Right renal cortex interstitium (tissue), 3 donors: ENCODE measurements at regions not wholly inside any gene's neighbourhood (a gene's known extent, or its start where the extent isn't known, plus 50 kb on each side); places are given as distances from the start of the nearest gene placed in this dataset.

Experiments used
- DNase-seq, 3 donors: peaks; one replicate each; pipeline ENCODE4 v3.0.0-alpha.2; 2013; ENCODE audit warnings: low read depth in 3 of 3, low spot score in 2 of 3

DNA sequence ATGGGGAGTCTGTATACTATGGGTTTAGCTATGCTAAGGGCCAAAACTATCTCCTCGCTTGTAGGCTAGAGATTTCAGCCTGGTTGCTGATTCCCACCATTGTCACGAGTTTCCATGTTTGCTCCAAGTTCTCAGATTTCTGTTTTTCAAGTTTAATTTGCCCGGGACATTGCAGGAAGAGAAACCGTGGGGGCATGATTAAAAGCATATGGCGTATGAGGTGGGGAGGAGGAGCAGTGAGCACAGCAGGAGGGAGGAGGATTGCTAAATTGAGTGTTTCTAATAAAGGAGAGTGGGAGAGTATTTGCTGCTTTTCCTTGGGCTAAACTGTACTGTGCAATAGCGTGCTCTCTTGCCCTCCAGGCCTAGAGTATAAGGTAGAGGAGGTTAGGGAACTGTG lies 558.4 kb downstream of the METTL15 start:
- no peak for DNase-seq

DNA sequence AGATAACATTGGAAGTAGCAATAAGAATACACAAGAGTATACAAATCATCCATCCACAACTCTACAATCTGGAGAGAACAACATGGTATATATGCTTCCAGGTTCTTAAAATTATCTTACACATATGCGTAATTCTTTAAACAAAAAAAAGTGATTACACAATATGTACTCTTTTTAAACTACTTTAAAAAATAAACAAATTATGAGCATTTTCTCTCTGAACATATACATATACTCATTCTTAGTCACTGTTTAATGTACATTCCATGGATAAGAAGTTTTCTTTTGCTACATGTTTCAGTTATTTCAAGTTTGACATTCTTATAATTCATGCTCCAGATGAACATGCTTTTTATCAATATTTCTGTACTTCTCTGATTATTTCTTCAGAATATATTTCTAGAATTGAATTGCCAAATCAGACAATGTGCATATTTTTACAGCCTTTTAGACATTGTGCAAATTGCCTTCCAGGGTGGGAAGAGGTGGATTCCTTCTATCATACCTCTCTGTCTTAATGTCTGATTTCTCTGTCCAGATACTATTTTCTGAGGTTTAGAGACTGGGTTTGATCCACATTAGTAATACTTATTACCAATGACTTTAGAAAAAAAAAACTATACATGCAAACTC lies 551.6 kb downstream of the METTL15 start:
- no peak for DNase-seq

GRCh38 chr11:28657378-28658030 lies 549.3 kb downstream of the METTL15 start:
- DNase-seq, result no peak

DNA sequence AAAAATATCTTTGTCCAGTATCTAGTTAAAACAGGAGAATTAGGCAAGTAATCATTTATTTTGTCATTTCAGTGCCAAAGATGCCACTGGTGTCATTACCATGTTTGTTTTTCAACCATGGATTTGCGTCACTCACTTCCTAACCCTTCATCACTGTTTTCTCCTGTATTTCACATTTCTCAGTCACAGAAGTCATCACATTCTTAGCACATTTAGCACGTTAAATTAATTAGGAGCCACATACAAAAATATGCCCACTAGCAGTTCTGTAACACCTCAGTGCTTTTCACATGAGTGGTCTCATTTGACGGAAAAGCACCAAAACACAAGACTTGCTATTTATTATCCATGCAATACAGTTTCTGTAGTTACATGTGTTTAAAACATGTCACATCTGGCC lies 546.0 kb downstream of the METTL15 start:
- DNase-seq, result no peak

GRCh38 chr11:28649922-28650321 lies 541.7 kb downstream of the METTL15 start:
- DNase-seq, result no peak

DNA sequence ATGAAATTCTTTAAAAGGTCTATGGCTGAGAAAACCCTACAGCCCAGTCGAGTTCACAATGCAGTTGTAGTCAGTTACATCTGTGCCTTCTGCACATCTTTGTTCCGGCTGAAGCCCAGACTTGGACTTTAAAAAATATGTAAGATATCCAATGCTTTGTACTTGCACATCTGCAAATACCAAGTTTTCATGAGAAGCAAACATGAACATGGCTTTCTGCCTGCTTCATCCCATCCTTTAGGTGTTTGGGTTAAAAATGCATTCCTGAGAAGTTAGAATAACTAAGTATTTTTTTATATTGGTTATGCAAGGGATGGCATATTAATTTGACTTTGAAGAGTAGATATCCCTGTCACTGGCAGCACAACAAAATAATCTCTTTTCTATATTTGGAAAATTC lies 528.4 kb downstream of the METTL15 start:
- DNase-seq, result no peak

- DNase-seq, result no peak
Observed at GRCh38 chr11:28636033-28636432, 527.8 kb downstream of the METTL15 start.

- no peak for DNase-seq
Observed at GRCh38 chr11:28632338-28632737, 524.1 kb downstream of the METTL15 start.

DNA sequence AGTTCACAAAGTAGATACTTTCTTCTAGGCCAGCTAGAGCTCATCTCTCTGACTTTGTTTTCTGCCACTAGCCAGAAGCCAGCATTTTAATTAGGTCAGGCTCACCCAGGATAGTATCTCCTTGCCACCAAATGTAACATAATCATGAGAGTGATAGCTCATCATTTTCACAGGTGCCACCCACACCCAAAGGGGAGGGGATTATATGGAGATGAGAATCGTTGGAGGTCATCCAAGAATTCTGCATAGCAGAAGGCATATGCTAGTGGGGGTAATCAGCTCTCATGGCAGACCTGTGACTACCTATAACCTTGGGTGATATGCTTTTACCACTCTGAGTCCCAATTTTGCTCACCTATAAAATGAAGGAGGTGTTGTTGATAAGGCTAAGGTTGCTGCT lies 523.0 kb downstream of the METTL15 start:
- no peak for DNase-seq

DNA sequence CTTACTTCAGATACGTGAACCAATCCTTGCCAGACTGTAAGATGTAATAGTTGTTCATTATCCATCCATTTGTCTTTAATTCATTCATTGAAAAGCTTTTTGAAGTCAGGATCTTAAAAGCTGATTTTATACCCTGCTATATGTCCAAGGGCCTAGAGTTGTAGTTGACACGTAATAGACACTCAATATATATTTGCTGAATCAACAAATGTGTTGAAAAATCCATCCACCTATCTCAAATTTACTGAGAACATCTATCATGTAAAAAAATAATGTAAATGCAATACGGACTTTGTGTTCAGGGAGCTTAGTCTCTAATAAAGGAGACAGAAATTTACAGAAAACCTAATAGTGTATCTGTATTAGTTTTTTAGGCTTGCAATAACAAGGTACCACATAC lies 521.0 kb downstream of the METTL15 start:
- no peak for DNase-seq

DNA sequence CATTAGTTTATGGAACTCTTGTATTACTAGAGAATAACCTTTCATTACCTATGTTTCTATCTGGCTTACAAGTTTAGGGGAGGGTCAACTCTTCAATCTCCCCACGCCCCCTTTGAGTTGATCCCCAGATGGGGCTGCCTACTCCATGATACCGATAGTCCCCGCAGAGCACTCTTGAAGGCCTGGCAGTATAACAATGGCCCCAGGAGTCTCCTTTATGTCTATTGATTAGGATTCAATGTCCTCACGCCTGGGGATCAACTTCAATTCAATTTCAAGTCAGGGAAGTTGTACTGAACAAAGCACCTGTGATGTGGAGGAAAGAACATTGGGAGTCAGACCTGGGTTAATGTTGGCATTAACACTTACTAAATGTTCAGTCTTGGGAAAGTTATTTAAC lies 520.2 kb downstream of the METTL15 start:
- DNase-seq, result no peak

GRCh38 chr11:28627690-28628255 lies 519.6 kb downstream of the METTL15 start:
- no peak for DNase-seq

- no peak for DNase-seq
Observed at GRCh38 chr11:28625532-28625931, 517.3 kb downstream of the METTL15 start.

DNA sequence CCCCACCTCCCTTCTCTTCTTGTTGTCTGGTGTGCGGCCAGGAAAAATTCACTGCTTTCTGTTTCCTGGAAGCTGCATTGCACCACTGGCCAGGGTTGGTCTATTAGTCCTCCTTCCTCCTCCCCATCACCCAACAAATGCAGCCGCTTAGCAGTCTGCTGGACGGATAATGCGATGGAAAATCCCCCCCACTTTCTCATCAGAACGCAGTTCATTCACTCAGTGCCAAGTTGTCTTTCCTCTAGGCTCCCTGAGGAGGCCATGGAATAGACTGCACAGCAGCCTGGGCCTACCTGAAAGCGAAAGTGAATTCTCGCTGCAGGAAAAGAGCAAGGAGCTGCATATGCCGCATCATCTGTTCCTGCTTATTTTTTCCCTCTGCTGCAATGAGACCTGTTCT lies 513.6 kb downstream of the METTL15 start:
- no peak for DNase-seq

- no peak for DNase-seq
Observed at GRCh38 chr11:28619846-28620540, 511.8 kb downstream of the METTL15 start.

GRCh38 chr11:28618416-28618815 lies 510.2 kb downstream of the METTL15 start:
- DNase-seq, result no peak

DNA sequence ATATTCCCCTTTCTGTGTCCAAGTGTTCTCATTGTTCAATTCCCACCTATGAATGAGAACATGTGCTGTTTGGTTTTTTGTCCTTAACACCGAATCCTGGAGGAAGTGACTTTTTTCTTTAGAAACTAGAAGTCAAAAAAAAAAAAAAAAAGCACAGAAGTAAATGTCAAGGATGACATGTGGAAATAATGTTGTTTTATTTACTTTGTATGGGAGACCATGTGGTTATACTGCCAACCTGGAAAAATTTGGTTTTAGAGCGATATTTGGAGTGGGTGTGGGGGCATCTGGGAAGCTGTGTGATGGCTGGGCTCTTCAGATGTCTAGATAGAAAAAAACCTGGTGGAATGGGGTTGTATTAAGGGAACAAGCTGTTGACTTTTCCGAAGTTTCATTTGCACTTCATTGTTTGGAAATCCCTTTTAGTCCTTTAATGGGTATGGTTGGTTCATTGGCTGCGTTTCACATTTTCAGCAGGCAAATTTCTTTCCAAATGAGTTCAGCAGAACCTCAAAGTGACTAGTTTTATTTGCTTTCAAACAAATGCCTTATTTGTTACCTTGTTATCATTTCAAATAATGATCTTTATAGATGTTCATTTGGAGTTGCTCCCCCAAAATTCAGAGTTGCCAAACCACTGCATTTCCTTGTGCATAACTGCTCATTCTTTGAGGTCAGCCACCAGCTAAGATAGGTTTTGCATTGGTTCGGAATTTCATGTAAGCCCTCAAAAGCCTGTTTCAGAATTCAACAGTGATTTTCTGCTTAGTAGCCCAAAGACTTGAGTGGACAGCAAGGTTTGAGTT lies 508.2 kb downstream of the METTL15 start:
- no peak for DNase-seq

- no peak for DNase-seq
Observed at GRCh38 chr11:28615542-28615941, 507.4 kb downstream of the METTL15 start.

DNA sequence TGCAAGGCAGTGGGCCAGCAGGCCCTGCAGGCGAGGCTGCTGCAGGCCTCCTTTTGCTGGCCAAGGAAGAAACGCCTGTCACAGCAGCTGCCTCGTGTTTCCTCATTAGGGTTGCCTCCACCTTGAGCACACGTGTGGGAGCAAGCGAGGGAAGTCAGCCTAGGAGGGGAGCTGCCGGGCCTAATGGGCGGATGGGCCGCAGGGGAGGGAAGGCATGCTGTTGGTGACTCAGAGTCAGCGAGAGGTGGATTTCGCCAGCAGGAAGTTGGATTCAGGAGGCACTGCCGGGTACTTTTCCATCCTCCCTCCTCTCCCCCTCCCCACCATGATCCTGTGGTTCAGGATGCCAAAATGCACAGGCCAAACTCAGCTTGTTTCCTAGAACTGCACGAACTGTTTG lies 498.7 kb downstream of the METTL15 start:
- no peak for DNase-seq

DNA sequence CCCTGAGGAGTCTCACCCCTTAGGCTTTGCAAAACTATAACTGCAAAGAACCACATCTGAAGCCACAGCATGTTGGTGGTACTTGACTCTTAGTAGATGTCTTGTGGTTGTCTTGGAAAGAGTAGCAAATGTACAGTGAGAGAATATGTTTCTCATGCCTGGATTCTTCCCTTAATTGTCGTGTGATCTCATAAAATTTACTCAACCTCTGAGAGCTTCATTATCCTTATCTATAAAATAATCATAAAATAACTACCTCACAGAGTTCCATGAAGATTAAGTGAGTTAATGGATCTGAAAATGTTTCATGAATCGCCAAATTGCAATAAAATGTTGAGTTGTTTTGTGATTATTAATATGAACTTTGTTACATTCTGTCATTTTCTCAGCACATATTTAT lies 491.5 kb downstream of the METTL15 start:
- no peak for DNase-seq

DNA sequence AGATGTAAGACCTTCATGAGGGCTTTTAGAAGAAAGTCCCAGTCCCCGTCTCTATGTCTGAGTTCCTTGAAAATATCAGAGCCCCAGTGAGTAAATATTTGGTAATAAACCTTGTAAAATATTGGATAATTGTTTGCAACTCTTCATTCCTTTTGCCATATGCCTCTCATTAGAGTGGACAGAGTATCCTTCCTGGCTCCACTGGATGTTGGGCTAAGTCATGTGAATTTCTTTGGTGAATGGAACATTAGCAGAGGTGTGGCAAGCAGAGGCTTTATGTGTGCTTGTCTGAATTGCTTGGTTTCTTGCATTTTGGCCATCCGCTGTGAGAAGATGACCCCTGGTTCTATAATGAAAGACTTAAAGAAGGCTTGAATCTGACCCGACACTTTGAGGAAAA lies 490.3 kb downstream of the METTL15 start:
- DNase-seq, result no peak
